GM12865 (cell line): ENCODE measurements at regions not wholly inside any gene's neighbourhood (a gene's known extent, or its start where the extent isn't known, plus 50 kb on each side); places are given as distances from the start of the nearest gene placed in this dataset.

Experiments
- DNase-seq: peaks from one replicate; pipeline ENCODE4 v3.0.0; 2010; ENCODE audit warnings: low read depth
- H3K4me3 ChIP-seq: 2 replicates; pipeline ENCODE4 v1.5.1; 2011; ENCODE audit warnings: mild to moderate bottlenecking, low read depth, low read length, control low read depth
- CTCF ChIP-seq: IDR thresholded peaks from 2 replicates; pipeline ENCODE4 v1.5.1; 2011; ENCODE audit warnings: low read length, control low read depth, low read depth, inconsistent platforms; ENCODE audit not compliant: insufficient read depth; ENCODE audit errors: missing control alignments

- TF ChIP-seq CTCF: no peak
- H3K4me3 ChIP-seq: no peak overlapping the region
- no peak for DNase-seq
Observed at GRCh38 chr1:212205843-212206242, 79.4 kb upstream of the PPP2R5A start.

- TF ChIP-seq CTCF: no peak
Observed at GRCh38 chr1:212207118-212207517, 78.1 kb upstream of the PPP2R5A start.

GRCh38 chr1:212207822-212208520, 77.2 kb upstream of the PPP2R5A start:
- no peak for DNase-seq
- TF ChIP-seq CTCF: no peak
- no peak overlapping the region for H3K4me3 ChIP-seq

More at GRCh38 chr1:212207118-212207517, 78.1 kb upstream of the PPP2R5A start:
- DNase-seq: no peak
- no peak overlapping the region for H3K4me3 ChIP-seq

- no peak for TF ChIP-seq CTCF
Observed at GRCh38 chr1:212208978-212209644, 76.1 kb upstream of the PPP2R5A start.

GRCh38 chr1:212211371-212211770, 73.8 kb upstream of the PPP2R5A start:
- no peak for DNase-seq

More at GRCh38 chr1:212208978-212209644, 76.1 kb upstream of the PPP2R5A start:
- no peak overlapping the region for H3K4me3 ChIP-seq
- no peak for DNase-seq

GRCh38 chr1:212212343-212212742, 72.9 kb upstream of the PPP2R5A start:
- no peak for DNase-seq
- no peak for TF ChIP-seq CTCF
- no peak overlapping the region for H3K4me3 ChIP-seq

More at GRCh38 chr1:212211371-212211770, 73.8 kb upstream of the PPP2R5A start:
- no peak overlapping the region for H3K4me3 ChIP-seq
- no peak for TF ChIP-seq CTCF
